ENCODE measurements at regions not wholly inside any gene's neighbourhood (a gene's known extent, or its start where the extent isn't known, plus 50 kb on each side); places are given as distances from the start of the nearest gene placed in this dataset.

- H3K27me3 ChIP-seq: no peaks in the 10 kb centered on the region
- TF ChIP-seq CTCF (IDR thresholded peaks at IDR 0.05; ENCODE audit: low read depth, low read length): no peak
- no peaks in the 10 kb centered on the region for H3K4me1 ChIP-seq (ENCODE audit: low read depth)
- no peaks in the 10 kb centered on the region for H3K9me3 ChIP-seq (ENCODE audit: low read depth)
- H3K36me3 ChIP-seq: no peaks in the 10 kb centered on the region
- H3K27ac ChIP-seq: no peak overlapping the region
- no peak overlapping the region for H3K4me3 ChIP-seq
- no peak for DNase-seq (ENCODE audit: low read depth in 1 of 2, low spot score in 1 of 2)
These were observed 316.2 kb upstream of the FMN2 start for GRCh38 chr1:239775466-239775865.

DNA sequence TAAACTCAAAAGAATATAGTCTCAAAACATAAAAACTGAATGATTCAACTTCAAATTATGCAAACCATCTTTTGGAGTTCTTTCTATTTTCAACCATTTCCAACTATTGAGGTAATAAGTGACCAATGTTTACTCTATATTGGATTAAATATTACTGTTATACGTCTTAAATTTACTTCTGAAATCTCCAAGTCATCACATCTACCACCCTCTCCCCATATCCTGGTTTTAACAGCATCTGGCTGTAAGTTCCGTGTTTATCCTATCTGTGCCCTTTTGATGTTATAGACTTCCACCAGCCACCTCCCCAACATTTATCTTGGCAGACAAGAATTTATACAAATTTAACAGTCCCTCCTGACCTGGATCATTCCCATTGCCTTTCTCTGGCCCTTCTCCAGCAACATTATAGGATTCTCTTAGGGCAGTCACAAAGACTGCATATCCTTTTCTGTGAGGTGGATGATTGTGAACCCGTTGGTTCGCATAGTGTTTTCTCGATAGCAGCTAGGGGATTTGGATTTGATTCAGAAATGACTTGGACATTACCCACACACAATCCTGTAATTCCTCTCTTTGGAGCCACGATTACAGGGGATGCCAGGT is 313.4 kb upstream of the FMN2 start:
- Histone ChIP-seq H3K4me1 (ENCODE audit: low read depth) (no peaks in the 10 kb centered on the region), H3K27me3 (no peaks in the 10 kb centered on the region), H3K4me3 (no peak overlapping the region), H3K36me3 (no peaks in the 10 kb centered on the region), H3K9me3 (ENCODE audit: low read depth) (no peaks in the 10 kb centered on the region), H3K27ac (no peak overlapping the region)
- no peak for DNase-seq (ENCODE audit: low read depth in 1 of 2, low spot score in 1 of 2)
- no peak for TF ChIP-seq CTCF (IDR thresholded peaks at IDR 0.05; ENCODE audit: low read depth, low read length)

GRCh38 chr1:239779962-239780361 is 311.7 kb upstream of the FMN2 start:
- Histone ChIP-seq H3K4me1 (ENCODE audit: low read depth) (no peaks in the 10 kb centered on the region), H3K27ac (no peak overlapping the region), H3K9me3 (ENCODE audit: low read depth) (no peaks in the 10 kb centered on the region), H3K27me3 (no peaks in the 10 kb centered on the region), H3K36me3 (no peaks in the 10 kb centered on the region), H3K4me3 (no peak overlapping the region)
- no peak for DNase-seq (ENCODE audit: low read depth in 1 of 2, low spot score in 1 of 2)
- no peak for TF ChIP-seq CTCF (IDR thresholded peaks at IDR 0.05; ENCODE audit: low read depth, low read length)

- H3K27ac ChIP-seq: no peak overlapping the region
- DNase-seq (ENCODE audit: low read depth in 1 of 2, low spot score in 1 of 2): no peak
- H3K9me3 ChIP-seq (ENCODE audit: low read depth): no peaks in the 10 kb centered on the region
- no peak for TF ChIP-seq CTCF (IDR thresholded peaks at IDR 0.05; ENCODE audit: low read depth, low read length)
- no peaks in the 10 kb centered on the region for H3K36me3 ChIP-seq
- H3K4me1 ChIP-seq (ENCODE audit: low read depth): no peaks in the 10 kb centered on the region
- no peak overlapping the region for H3K4me3 ChIP-seq
- no peaks in the 10 kb centered on the region for H3K27me3 ChIP-seq
These were observed 306.8 kb upstream of the FMN2 start for GRCh38 chr1:239784896-239785295.

GRCh38 chr1:239785576-239785975 is 306.1 kb upstream of the FMN2 start:
- no peaks in the 10 kb centered on the region for H3K9me3 ChIP-seq (ENCODE audit: low read depth)
- no peak overlapping the region for H3K4me3 ChIP-seq
- no peak for TF ChIP-seq CTCF (IDR thresholded peaks at IDR 0.05; ENCODE audit: low read depth, low read length)
- no peak for DNase-seq (ENCODE audit: low read depth in 1 of 2, low spot score in 1 of 2)
- H3K27ac ChIP-seq: no peak overlapping the region
- no peaks in the 10 kb centered on the region for H3K4me1 ChIP-seq (ENCODE audit: low read depth)
- no peaks in the 10 kb centered on the region for H3K27me3 ChIP-seq
- no peaks in the 10 kb centered on the region for H3K36me3 ChIP-seq

DNA sequence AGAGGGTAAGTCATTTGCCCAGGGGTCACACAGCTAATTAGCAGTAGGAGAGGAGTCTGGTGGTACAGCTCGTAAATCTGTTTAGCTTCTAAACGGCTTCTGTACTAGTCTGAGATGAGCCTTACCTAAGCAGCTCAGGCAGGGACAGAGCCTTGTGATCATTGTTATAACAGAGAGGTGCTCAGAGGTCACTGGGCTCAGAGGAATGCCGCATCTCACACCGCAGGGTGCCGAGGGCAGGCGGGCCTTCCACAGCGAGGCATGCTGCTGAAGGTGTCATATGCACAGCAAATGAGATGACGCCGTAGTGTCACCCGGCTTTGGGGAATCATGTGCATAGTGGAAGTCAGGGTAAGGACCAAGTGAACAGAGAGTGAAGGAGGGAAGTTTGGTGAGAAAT is 305.2 kb upstream of the FMN2 start:
- H3K9me3 ChIP-seq (ENCODE audit: low read depth): no peaks in the 10 kb centered on the region
- H3K27me3 ChIP-seq: no peaks in the 10 kb centered on the region
- no peak for TF ChIP-seq CTCF (IDR thresholded peaks at IDR 0.05; ENCODE audit: low read depth, low read length)
- no peak overlapping the region for H3K4me3 ChIP-seq
- no peaks in the 10 kb centered on the region for H3K36me3 ChIP-seq
- DNase-seq (ENCODE audit: low read depth in 1 of 2, low spot score in 1 of 2): no peak
- no peak overlapping the region for H3K27ac ChIP-seq
- H3K4me1 ChIP-seq (ENCODE audit: low read depth): no peaks in the 10 kb centered on the region

All from cardiac muscle cell (in vitro differentiated cells and primary cell).